H1 (cell line): ENCODE measurements at regions not wholly inside any gene's neighbourhood (a gene's known extent, or its start where the extent isn't known, plus 50 kb on each side); places are given as distances from the start of the nearest gene placed in this dataset.

Experiments used
- CTCF ChIA-PET: fragments of 300-600 bp; sonication (Branson Sonifier 250); formaldehyde crosslinking; loops from one replicate; lab custom pipeline; 2021; ENCODE audit not compliant: partially characterized antibody; lab: Charles Lee
- POLR2A ChIA-PET: fragments of 300-600 bp; sonication (Branson Sonifier 250); formaldehyde crosslinking; loops from one replicate; lab custom pipeline; 2021; ENCODE audit warnings: inconsistent platforms; ENCODE audit not compliant: partially characterized antibody; lab: Charles Lee
- DNase-seq, 2 experiments: peaks; one replicate each; pipeline versions ENCODE4 v3.0.0 to v3.0.0-alpha.2; 2010 to 2022; ENCODE audit warnings: low spot score in 2 of 2, low read depth in 1 of 2, mixed read lengths in 1 of 2
- FAIRE-seq: peaks from 2 replicates; lab custom pipeline; 2011; peaks lifted over from hg19 to GRCh38; lab: Jason Lieb, UNC
- H2AFZ ChIP-seq: 2 replicates; pipeline ENCODE4 v1.8.1; 2012; ENCODE audit warnings: low read length, inconsistent platforms
- H2AK5ac ChIP-seq: 2 replicates; pipeline ENCODE4 v1.6.1; 2013; ENCODE audit warnings: low read depth, low read length
- H2BK120ac ChIP-seq: replicated peaks from 2 replicates; pipeline ENCODE3; 2013; ENCODE audit warnings: low read depth, low read length, inconsistent platforms
- H2BK12ac ChIP-seq: 2 replicates; pipeline ENCODE4 v1.6.1; 2013; ENCODE audit warnings: low read depth, low read length
- H2BK15ac ChIP-seq: 2 replicates; pipeline ENCODE4 v1.6.1; 2013; ENCODE audit warnings: low read length
- H2BK20ac ChIP-seq: 2 replicates; pipeline ENCODE4 v1.6.1; 2013; ENCODE audit warnings: low read length
- H2BK5ac ChIP-seq: 2 replicates; pipeline ENCODE4 v1.6.1; 2013; ENCODE audit warnings: low read depth, low read length
- H3K14ac ChIP-seq: 2 replicates; pipeline ENCODE4 v1.6.1; 2013; ENCODE audit warnings: inconsistent platforms; ENCODE audit not compliant: insufficient read length
- H3K18ac ChIP-seq: 2 replicates; pipeline ENCODE4 v1.6.1; 2013; ENCODE audit warnings: low read length; ENCODE audit errors: extremely low read depth
- H3K23ac ChIP-seq: 2 replicates; pipeline ENCODE4 v1.6.1; 2013; ENCODE audit warnings: inconsistent platforms; ENCODE audit not compliant: insufficient read length
- H3K23me2 ChIP-seq: 2 replicates; pipeline ENCODE4 v1.6.1; 2013; ENCODE audit warnings: low read depth, low read length
- H3K27ac ChIP-seq: 2 replicates; pipeline ENCODE4 v1.6.1; 2011; ENCODE audit warnings: low read depth, low read length, inconsistent platforms
- H3K27me3 ChIP-seq, 4 experiments: replicated peaks in 1 of 4; 1 replicate in 1 of 4; 2 replicates in 3 of 4; pipeline versions ENCODE4 v1.6.1 to v1.8.1; 2011 to 2013; ENCODE audit warnings: low read length in 3 of 4, mild to moderate bottlenecking in 3 of 4, inconsistent platforms in 2 of 4, mixed read lengths in 2 of 4, moderate library complexity in 1 of 4; ENCODE audit not compliant: control insufficient read depth in 3 of 4, insufficient read depth in 3 of 4; ENCODE audit errors: extremely low read depth in 1 of 4
- H3K36me3 ChIP-seq, 4 experiments: 2 replicates each; pipeline versions ENCODE4 v1.6.1 to v1.8.1; 2011 to 2013; ENCODE audit warnings: mild to moderate bottlenecking in 4 of 4, low read length in 3 of 4, moderate library complexity in 2 of 4, control low read depth in 1 of 4, inconsistent platforms in 1 of 4; ENCODE audit not compliant: insufficient read depth in 4 of 4, control insufficient read depth in 2 of 4
- H3K4ac ChIP-seq: replicated peaks from 2 replicates; pipeline ENCODE3; 2013; ENCODE audit warnings: low read length, low read depth, mixed read lengths, inconsistent platforms; ENCODE audit not compliant: insufficient read length
- H3K4me1 ChIP-seq, 4 experiments: replicated peaks in 1 of 4; 1 replicate in 1 of 4; 2 replicates in 3 of 4; pipeline versions ENCODE4 v1.6.1 to v1.8.1; 2011 to 2013; ENCODE audit warnings: low read length in 3 of 4, inconsistent platforms in 2 of 4, mixed read lengths in 1 of 4; ENCODE audit not compliant: insufficient read depth in 4 of 4, control insufficient read depth in 3 of 4
- H3K4me2 ChIP-seq, 2 experiments: 2 replicates each; pipeline versions ENCODE4 v1.6.1 to v1.8.1; 2011 to 2013; ENCODE audit warnings: low read depth in 2 of 2, low read length in 2 of 2, control low read depth in 1 of 2, inconsistent platforms in 1 of 2, mild to moderate bottlenecking in 1 of 2; ENCODE audit not compliant: insufficient read depth in 1 of 2
- H3K4me3 ChIP-seq, 4 experiments: fragments of 200-600, 300-600 bp in 1 of 4; sonication (generic), shearing (Covaris generic), sonication (Bioruptor Twin) in 1 of 4; 2 replicates each; pipeline versions ENCODE4 v1.5.1 to v1.8.1; 2011 to 2016; ENCODE audit warnings: low read length in 4 of 4, low read depth in 3 of 4, control low read depth in 2 of 4, inconsistent platforms in 2 of 4, mild to moderate bottlenecking in 2 of 4, mixed read lengths in 1 of 4, moderate library complexity in 1 of 4; ENCODE audit not compliant: insufficient read depth in 2 of 4; ENCODE audit errors: extremely low read depth in 1 of 4
- H3K56ac ChIP-seq: replicated peaks from 2 replicates; pipeline ENCODE3; 2013; ENCODE audit warnings: low read depth, mild to moderate bottlenecking, mixed read lengths, low read length, inconsistent platforms; ENCODE audit not compliant: insufficient read length
- H3K79me1 ChIP-seq: 2 replicates; pipeline ENCODE4 v1.6.1; 2013; ENCODE audit warnings: low read depth, low read length, control low read depth
- H3K79me2 ChIP-seq, 2 experiments: 2 replicates each; pipeline versions ENCODE4 v1.6.1 to v1.8.1; 2012 to 2013; ENCODE audit warnings: low read length in 2 of 2, mild to moderate bottlenecking in 2 of 2, inconsistent platforms in 1 of 2; ENCODE audit not compliant: insufficient read depth in 2 of 2, control insufficient read depth in 1 of 2
- H3K9ac ChIP-seq, 4 experiments: replicated peaks in 1 of 4; 1 replicate in 1 of 4; 2 replicates in 3 of 4; pipeline versions ENCODE4 v1.6.1 to v1.8.1; 2011 to 2013; ENCODE audit warnings: low read depth in 3 of 4, low read length in 3 of 4, control low read depth in 2 of 4, mild to moderate bottlenecking in 2 of 4, moderate library complexity in 2 of 4, inconsistent platforms in 1 of 4; ENCODE audit errors: extremely low read depth in 1 of 4
- H3K9me3 ChIP-seq, 2 experiments: 2 replicates each; pipeline versions ENCODE4 v1.6.1 to v1.8.1; 2012 to 2013; ENCODE audit warnings: mild to moderate bottlenecking in 2 of 2, moderate library complexity in 2 of 2, control low read depth in 1 of 2, inconsistent platforms in 1 of 2, low read depth in 1 of 2, low read length in 1 of 2, mixed read lengths in 1 of 2; ENCODE audit not compliant: insufficient read depth in 2 of 2
- H4K20me1 ChIP-seq, 2 experiments: replicated peaks in 1 of 2; 2 replicates each; pipeline versions ENCODE3 to v1.8.1; 2011 to 2013; ENCODE audit warnings: inconsistent platforms in 2 of 2, low read length in 2 of 2, mild to moderate bottlenecking in 1 of 2; ENCODE audit not compliant: insufficient read depth in 2 of 2, control insufficient read depth in 1 of 2
- H4K5ac ChIP-seq: 2 replicates; pipeline ENCODE4 v1.6.1; 2013; ENCODE audit warnings: low read length, low read depth, mixed read lengths, inconsistent platforms; ENCODE audit not compliant: insufficient read length
- H4K8ac ChIP-seq: 2 replicates; pipeline ENCODE4 v1.8.0; 2013; ENCODE audit warnings: mild to moderate bottlenecking, moderate library complexity, low read length, inconsistent platforms; ENCODE audit not compliant: insufficient read depth; ENCODE audit errors: extremely low read depth
- H4K91ac ChIP-seq: replicated peaks from 2 replicates; pipeline ENCODE3; 2013; ENCODE audit warnings: low read length, mixed read lengths, inconsistent platforms; ENCODE audit not compliant: insufficient read length
- BRCA1 ChIP-seq: IDR thresholded peaks from 2 replicates; pipeline ENCODE4 v1.6.1; 2012; ENCODE audit warnings: low read depth, low read length, improper control_type of control experiment
- CBX5 ChIP-seq: fragments of 300-800, 300-1000 bp; sonication (generic); IDR thresholded peaks from 2 replicates; pipeline ENCODE4 v1.7.1; 2016; ENCODE audit warnings: antibody characterized with exemption, low read length, low read depth
- CEBPB ChIP-seq: IDR thresholded peaks from 2 replicates; pipeline ENCODE4 v1.6.1; 2012; ENCODE audit warnings: low read depth, low read length
- EGR1 ChIP-seq: IDR thresholded peaks from 2 replicates; pipeline ENCODE4 v1.6.1; 2011; ENCODE audit warnings: low read depth, low read length, borderline replicate concordance
- EP300 ChIP-seq, 2 experiments: IDR thresholded peaks; 1 replicate in 1 of 2; 2 replicates in 1 of 2; pipeline ENCODE4 v1.6.1; 2011 to 2012; ENCODE audit warnings: low read depth in 2 of 2, low read length in 2 of 2, mild to moderate bottlenecking in 2 of 2, borderline replicate concordance in 1 of 2, inconsistent platforms in 1 of 2, moderate library complexity in 1 of 2
- HDAC2 ChIP-seq, 2 experiments: fragments of 300-600 bp in 1 of 2; sonication (generic) in 1 of 2; IDR thresholded peaks; 2 replicates each; pipeline ENCODE4 v1.6.1; 2011 to 2012; ENCODE audit warnings: low read depth in 2 of 2, low read length in 2 of 2, mild to moderate bottlenecking in 2 of 2, moderate library complexity in 2 of 2, borderline replicate concordance in 1 of 2, inconsistent platforms in 1 of 2
- KDM4A ChIP-seq: IDR thresholded peaks from one replicate; pipeline ENCODE4 v1.7.1; 2012; ENCODE audit warnings: low read depth, mild to moderate bottlenecking, moderate library complexity, low read length, inconsistent platforms; ENCODE audit not compliant: severe bottlenecking
- MAFK ChIP-seq: IDR thresholded peaks from 2 replicates; pipeline ENCODE4 v1.6.1; 2012; ENCODE audit warnings: low read depth, mild to moderate bottlenecking, improper control_type of control experiment, low read length
- NANOG ChIP-seq: IDR thresholded peaks from 2 replicates; pipeline ENCODE4 v1.6.1; 2011; ENCODE audit warnings: low read length, low read depth, mild to moderate bottlenecking, inconsistent platforms; ENCODE audit not compliant: insufficient read depth, poor library complexity, severe bottlenecking
- TAF1 ChIP-seq: IDR thresholded peaks from 2 replicates; pipeline ENCODE4 v1.6.1; 2011; ENCODE audit warnings: mild to moderate bottlenecking, low read depth, low read length
- TAF7 ChIP-seq: optimal IDR thresholded peaks from 2 replicates; pipeline ENCODE3; 2011; ENCODE audit warnings: low read depth, mild to moderate bottlenecking, inconsistent platforms, low read length, moderate library complexity, borderline replicate concordance
- TBP ChIP-seq: IDR thresholded peaks from 2 replicates; pipeline ENCODE4 v1.6.1; 2011; ENCODE audit warnings: low read depth, low read length, improper control_type of control experiment
- WGBS, 2 experiments: shearing (Covaris generic) in 1 of 2; methylation state at CpG; one replicate each; pipeline versions ENCODE4 v1.1.6 to v1.1.7; 2013 to 2015; ENCODE audit warnings: low lambda C conversion rate in 2 of 2, mixed read lengths in 2 of 2, inconsistent platforms in 1 of 2, low coverage in 1 of 2, missing lambda C conversion rate in 1 of 2; ENCODE audit not compliant: insufficient replicate concordance in 2 of 2, insufficient coverage in 1 of 2, insufficient read length in 1 of 2; ENCODE audit errors: extremely low coverage in 1 of 2, missing lambda C conversion rate in 1 of 2; 5-methylcytosine and 5-hydroxymethylcytosine counted together

- ChIA-PET POLR2A (no interaction called here), CTCF (no interaction called here)
- Histone ChIP-seq H3K14ac (no peak overlapping the region), H3K36me3 (no peaks in the 10 kb centered on the region), H3K9me3 (no peaks in the 10 kb centered on the region), H3K4ac (no peak overlapping the region), H2BK5ac (no peak overlapping the region), H2BK120ac (no peak overlapping the region), H4K5ac (no peak overlapping the region), H2BK20ac (no peak overlapping the region), H3K23me2 (no peaks in the 10 kb centered on the region), H3K4me2 (no peak overlapping the region), H3K79me1 (no peaks in the 10 kb centered on the region), H4K91ac (no peak overlapping the region), H3K9ac (no peak overlapping the region), H3K18ac (no peak overlapping the region), H3K23ac (no peak overlapping the region), H2AK5ac (no peak overlapping the region), H4K20me1 (no peaks in the 10 kb centered on the region), H2BK12ac (no peak overlapping the region), H2BK15ac (no peak overlapping the region), H3K27me3 (no peaks in the 10 kb centered on the region), H3K79me2 (no peaks in the 10 kb centered on the region), H3K4me1 (peaks cover 0 to 7% (median 3%) of the 10 kb centered on the region in 4 experiments; a peak in 5 of 7 replicates), H3K27ac (no peak overlapping the region), H3K56ac (no peak overlapping the region), H2AFZ (no peak overlapping the region), H3K4me3 (no peak overlapping the region), H4K8ac (no peak overlapping the region)
- no peak for FAIRE-seq
- 100% methylated on average over 3 of the region's 3 CpGs; no CpG with 5 or more reads in 1 of the 2 experiments for WGBS, 2 experiments
- no peak for DNase-seq
- TF ChIP-seq CEBPB (no peak), TAF1 (no peak), NANOG (no peak), KDM4A (no peak), TBP (no peak), HDAC2 (IDR thresholded peaks at IDR 0.05; ENCODE audit: borderline replicate concordance in 1 of 2, low read depth in 2 of 2, low read length in 2 of 2) (no peak), MAFK (no peak), TAF7 (no peak), EGR1 (no peak), EP300 (IDR thresholded peaks at IDR 0.05; ENCODE audit: borderline replicate concordance in 1 of 2, low read depth in 2 of 2, low read length in 2 of 2) (no peak), BRCA1 (no peak), CBX5 (no peak)
Observed at GRCh38 chr13:62305756-62306155, 890.1 kb upstream of the PCDH20 start.
